Right ventricle myocardium superior (tissue), 1 donor: ENCODE measurements at regions not wholly inside any gene's neighbourhood (a gene's known extent, or its start where the extent isn't known, plus 50 kb on each side); places are given as distances from the start of the nearest gene placed in this dataset.

ENCODE experiments used
- ATAC-seq: fragments of 200-7000 bp; cut with Tn5 transposase; one replicate; pipeline ENCODE4 v1.9.1; 2020; ENCODE audit warnings: mild to moderate bottlenecking; ENCODE audit not compliant: poor library complexity
- DNase-seq: peaks from one replicate; pipeline ENCODE4 v3.0.0-alpha.2; 2020
- intact Hi-C: fragments of 100-400 bp; cut with DNase I; formaldehyde crosslinking; loops from one replicate; pipeline ENCODE4 v1.11.2; 2022
- donor health status: DM: no; HTN: yes; CAD: no; lungs with severe emphysema.

GRCh38 chr18:25005541-25006403 is 346.2 kb downstream of the ZNF521 start:
- intact Hi-C loops, result no loop called here
- ATAC-seq (peak; percentile 31), DNase-seq (no peak)

DNA sequence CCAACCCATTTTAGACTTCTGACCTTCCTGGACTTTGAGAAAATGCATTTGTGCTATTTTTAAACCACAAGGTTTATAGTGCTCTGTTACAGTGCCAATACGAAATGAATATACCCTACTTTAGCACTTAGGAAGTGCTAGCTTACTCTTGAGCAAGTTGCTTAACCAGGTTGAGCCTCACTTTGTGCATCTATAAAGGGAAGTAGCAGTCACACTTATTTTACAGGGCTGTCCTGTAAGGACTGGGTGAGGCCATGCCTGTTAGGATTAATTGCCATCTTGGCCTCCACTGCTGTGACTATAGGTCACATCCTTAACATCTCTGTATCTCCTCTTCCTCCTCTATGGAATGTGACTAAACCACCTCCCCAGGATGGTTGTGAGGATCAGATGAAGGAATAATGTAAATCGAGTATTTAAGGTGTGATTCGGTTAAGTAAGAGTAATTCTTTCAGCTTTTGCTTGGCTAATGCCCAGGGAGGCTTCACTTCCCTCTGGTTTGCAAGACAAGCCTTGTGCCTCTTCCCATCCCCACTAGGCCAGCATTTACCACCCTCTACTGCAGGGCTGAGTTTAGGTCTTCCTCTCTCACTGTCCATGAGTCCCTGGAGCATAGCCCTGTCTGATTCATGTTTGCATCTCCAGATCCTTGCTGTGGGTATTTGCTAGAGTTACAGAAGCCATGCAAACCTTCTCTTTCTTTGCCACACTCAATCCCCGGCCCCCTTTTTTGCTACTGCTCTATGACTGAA is 341.2 kb downstream of the ZNF521 start:
- ATAC-seq (no peak), DNase-seq (no peak)
- intact Hi-C loops, result no loop called here
